Fibroblast of skin of left quadriceps (primary cell): ENCODE measurements at regions not wholly inside any gene's neighbourhood (a gene's known extent, or its start where the extent isn't known, plus 50 kb on each side); places are given as distances from the start of the nearest gene placed in this dataset.
"Not testable (repeated sequence)": the region's sequence is repeated elsewhere in the genome, so short reads cannot be mapped to it uniquely, and the experiment has no call there.

Experiments
- DNase-seq, 2 experiments: peaks; one replicate each; pipeline ENCODE4 v3.0.0-alpha.2; 2013; ENCODE audit warnings: low read depth in 2 of 2

GRCh38 chr1:206256935-206257334, 53.6 kb downstream of the SRGAP2 start:
- not testable (repeated sequence) for DNase-seq

DNA sequence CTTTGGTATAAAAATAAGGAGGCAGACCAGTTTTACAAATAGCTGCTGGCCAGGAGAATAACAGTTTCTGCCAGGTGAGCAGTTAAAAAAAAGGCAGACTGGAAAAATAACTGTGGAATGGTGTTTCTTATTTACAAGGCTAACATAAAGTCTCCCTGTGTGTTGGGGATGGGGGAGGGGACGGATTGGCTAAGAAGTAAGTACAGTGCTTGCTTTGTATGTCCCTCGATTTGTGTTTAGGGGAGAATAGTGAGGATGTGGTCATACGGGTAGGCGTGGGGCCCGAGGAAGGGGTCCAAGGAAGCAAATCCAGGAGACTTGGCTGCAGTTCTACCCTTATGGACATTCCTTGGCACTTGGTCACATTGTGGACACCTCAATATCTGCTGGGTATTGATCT, 58.1 kb downstream of the SRGAP2 start:
- not testable (repeated sequence) for DNase-seq

GRCh38 chr1:206262424-206262823, 59.1 kb downstream of the SRGAP2 start:
- not testable (repeated sequence) for DNase-seq

DNA sequence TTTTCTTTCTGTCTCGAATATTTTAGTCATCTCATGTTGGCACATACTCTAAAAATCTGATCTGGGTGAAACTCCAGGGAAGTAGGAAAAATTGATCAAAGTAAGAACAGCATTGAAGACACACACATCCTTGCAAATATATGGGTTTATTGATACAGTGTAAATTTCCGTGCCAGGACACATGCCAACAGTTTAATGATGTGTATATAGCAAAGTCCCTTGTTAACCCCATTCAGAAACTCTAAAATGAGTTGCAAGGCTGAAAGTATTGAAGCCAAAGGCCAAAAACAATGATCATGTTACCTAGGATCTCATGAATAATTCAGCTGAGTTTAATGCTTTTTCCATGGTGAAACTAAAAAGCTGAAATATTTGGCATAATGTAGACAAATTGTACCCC, 61.6 kb downstream of the SRGAP2 start:
- not testable (repeated sequence) for DNase-seq

- not testable (repeated sequence) for DNase-seq
These were observed 67.8 kb downstream of the SRGAP2 start for GRCh38 chr1:206271153-206271552.

DNA sequence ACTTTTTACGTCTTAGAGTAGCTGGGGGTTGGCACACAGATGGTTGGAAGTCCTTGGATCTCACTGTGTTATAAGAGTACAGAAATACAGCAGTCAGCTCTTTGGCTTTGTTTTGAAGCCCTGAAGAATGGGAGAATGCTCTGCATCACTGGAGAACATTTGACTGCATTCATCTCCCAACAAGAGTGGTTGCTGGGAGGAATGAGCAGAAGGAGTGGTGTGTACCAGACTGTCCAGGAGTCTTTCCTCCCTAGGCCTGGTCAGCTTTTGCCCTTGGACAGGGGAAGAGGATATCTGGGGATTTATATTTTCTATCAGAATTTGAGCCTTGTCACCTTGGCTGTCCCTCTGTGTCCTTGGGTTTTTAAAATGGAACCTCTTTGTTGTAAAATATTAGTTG, 69.8 kb downstream of the SRGAP2 start:
- not testable (repeated sequence) for DNase-seq

DNA sequence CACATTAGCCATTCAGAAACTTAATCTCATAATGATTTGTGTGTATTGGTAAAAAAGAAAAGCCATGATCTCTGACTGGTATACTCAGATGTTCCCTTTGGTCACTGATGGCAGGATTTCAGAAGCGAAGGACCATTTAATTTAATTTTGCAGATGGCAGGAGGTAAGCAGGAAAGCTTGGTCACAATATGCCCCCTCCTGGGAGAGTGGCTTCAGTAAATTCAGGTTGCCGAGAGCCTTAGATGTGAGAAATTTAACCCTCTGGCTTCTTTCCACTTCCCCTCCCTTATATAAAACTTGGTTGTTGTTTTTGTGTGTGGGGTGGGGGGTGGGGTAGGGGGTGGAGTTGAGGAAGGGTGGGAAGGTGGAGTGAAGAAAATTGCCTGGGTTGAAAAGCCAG, 72.8 kb downstream of the SRGAP2 start:
- DNase-seq = not testable (repeated sequence)

DNA sequence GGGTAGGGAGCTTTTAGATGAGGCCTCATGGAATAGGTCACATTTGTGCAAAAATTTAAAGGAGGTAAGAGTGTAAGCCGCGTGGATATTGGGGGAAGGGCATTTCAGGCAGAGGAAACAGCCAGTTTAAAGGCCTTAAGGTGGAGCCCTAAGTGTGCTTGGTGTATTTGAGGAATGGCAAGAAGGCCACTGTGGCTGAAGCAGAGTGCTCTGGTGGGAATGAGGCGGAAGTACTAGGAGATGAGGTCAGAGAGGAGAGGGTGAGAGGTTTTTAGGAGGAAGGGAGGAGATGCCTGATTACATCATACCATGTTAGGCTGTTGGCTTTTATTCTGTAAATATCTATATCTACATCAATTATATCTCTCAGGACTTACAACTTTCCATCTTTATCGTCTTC, 75.3 kb downstream of the SRGAP2 start:
- not testable (repeated sequence) for DNase-seq

- not testable (repeated sequence) for DNase-seq
These were observed 77.3 kb downstream of the SRGAP2 start for GRCh38 chr1:206280683-206281082.

DNA sequence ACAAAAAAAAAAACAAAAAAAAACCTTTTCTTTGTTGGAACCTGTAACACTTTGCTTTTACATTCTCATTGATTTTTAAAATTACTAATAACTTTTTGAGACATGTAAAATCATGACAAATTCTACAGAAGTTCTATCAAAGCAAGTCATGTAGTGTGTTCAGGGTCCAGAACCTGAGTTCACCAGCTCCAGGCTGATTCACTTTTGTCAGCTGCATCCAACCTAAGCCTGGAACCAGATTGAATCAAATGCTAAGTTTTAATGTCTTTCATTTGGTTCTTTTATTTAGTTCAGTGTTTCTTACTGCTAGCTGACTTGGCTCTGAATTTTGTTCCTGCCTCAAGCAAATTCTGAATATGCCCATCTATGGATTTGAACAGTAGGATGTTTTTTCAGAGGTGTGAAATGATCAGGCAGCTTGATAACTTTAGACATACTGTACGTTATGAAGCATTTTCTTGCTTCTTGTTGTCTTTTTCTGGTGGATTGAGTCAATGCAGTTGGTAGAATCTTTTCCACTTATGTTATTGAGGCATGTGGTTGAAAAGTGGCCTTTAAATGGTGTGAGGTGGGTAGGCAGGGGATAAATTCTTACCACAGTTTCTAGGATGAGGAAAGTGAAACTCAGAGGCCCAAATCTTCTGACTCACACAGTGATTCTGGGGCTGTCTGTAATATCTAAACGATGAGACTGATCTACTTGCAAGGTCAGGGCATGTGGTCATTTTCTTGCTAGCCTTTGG, 78.7 kb downstream of the SRGAP2 start:
- not testable (repeated sequence) for DNase-seq

- not testable (repeated sequence) for DNase-seq
These were observed 82.0 kb downstream of the SRGAP2 start for GRCh38 chr1:206285024-206285960.

GRCh38 chr1:206287759-206288158, 84.4 kb downstream of the SRGAP2 start:
- not testable (repeated sequence) for DNase-seq

GRCh38 chr1:206288453-206288852, 85.1 kb downstream of the SRGAP2 start:
- DNase-seq = not testable (repeated sequence)

DNA sequence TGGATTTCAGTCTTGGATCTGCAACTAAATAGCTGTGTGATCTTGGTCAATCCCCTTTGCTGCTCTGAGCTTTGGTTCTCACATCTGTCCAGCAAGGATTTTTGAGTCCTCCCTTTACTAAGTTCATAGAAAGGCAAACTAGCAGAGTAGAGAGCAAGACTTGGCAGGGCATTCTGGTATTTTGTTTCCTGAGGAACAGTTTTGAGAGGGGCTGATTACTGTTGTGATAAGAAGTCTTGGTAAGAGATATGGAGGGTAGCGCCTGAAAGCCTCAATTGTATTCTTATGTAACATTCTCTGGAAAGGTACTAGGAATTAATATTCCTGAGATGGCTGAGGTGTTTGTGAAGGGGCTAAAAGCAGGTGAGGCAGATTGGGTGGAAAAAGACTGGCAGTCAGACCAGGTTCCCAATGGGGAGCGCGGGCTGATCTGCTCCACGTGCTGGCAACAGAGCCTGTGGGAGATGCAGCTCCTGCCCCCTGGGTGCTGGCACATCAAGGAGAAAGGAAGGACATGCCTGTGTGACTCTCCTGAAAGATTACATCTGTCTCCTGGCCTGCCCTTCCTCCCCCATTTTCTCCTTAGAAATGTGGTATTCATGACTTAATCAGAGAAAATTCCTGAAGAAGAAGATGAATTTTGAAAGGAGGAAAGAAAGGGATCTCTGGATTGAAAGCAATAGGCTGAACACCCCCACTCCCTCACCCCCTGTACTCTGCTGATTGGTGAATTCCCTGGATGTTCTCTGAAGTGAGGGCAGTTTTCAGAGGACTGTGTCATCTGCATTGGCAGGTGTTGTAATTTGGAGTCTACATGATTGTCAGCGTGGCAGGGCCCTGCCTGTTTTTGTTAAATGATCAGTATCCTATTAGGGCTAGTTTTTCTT, 94.0 kb downstream of the SRGAP2 start:
- DNase-seq = not testable (repeated sequence)

- DNase-seq = not testable (repeated sequence)
These were observed 94.7 kb downstream of the SRGAP2 start for GRCh38 chr1:206298032-206298392.

GRCh38 chr1:206299181-206299791, 95.9 kb downstream of the SRGAP2 start:
- DNase-seq = not testable (repeated sequence)

DNA sequence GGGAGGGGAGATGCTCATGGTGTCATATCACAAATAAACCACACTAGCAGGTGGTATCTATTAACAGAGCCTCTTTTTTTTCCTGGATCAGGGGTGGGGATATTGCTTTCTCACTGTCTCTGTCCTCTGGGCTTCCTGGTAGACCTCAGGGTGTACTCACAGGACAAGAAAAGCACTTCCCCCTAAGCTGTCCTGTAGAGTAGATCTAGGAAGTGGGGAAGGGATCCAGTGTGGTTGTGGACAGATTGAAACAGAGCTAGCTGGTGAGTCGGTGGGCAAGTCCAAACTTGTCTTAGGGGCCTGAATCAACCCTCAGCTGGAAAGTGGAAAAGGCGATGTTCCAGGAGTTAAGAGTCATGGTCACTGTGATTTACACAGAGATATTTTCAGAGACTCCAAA, 96.6 kb downstream of the SRGAP2 start:
- DNase-seq = not testable (repeated sequence)

- DNase-seq = not testable (repeated sequence)
These were observed 98.7 kb downstream of the SRGAP2 start for GRCh38 chr1:206302056-206302455.

DNA sequence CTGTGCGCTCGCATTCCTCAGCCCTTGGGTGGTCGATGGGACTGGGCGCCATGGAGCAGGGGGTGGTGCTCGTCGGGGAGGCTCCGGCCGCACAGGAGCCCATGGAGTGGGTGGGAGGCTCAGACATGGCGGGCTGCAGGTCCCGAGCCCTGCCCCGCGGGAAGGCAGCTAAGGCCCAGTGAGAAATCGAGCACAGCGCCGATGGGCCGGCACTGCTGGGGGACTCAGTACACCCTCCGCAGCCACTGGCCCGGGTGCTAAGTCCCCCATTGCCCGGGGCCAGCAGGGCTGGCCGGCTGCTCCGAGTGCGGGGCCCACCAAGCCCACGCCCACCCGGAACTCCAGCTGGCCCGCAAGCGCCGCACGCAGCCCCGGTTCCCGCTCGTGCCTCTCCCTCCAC, 104.1 kb downstream of the SRGAP2 start:
- not testable (repeated sequence) for DNase-seq

GRCh38 chr1:206310948-206311347, 107.6 kb downstream of the SRGAP2 start:
- not testable (repeated sequence) for DNase-seq

- DNase-seq = not testable (repeated sequence)
These were observed 108.4 kb downstream of the SRGAP2 start for GRCh38 chr1:206311611-206312273.
